GM12878 (cell line): ENCODE measurements at regions not wholly inside any gene's neighbourhood (a gene's known extent, or its start where the extent isn't known, plus 50 kb on each side); places are given as distances from the start of the nearest gene placed in this dataset.

Experiments
- ATAC-seq: fragments of 200-7000 bp; cut with Tn5 transposase; 3 replicates; pipeline ENCODE4 v1.9.1; 2020; ENCODE audit warnings: mild to moderate bottlenecking, moderate library complexity
- BruUV-seq: library from RNA; stranded (reverse); fragments of 400-500 nt; replicated peaks from 2 replicates; lab custom pipeline; 2021; lab: Mats Ljungman, UMichigan
- CTCF ChIA-PET: fragments of 300-600 bp; sonication (Branson Sonifier 250); formaldehyde crosslinking; extraction: SDS; loops from one replicate; lab custom pipeline; 2021; ENCODE audit warnings: inconsistent platforms; lab: Yijun Ruan, JAX
- POLR2A ChIA-PET: fragments of 350-600 bp; formaldehyde crosslinking; extraction: SDS; loops from one replicate; lab custom pipeline; 2021; ENCODE audit warnings: inconsistent platforms; lab: Charles Lee
- RAD21 ChIA-PET: fragments of 300-600 bp; sonication (Branson Sonifier 250); formaldehyde crosslinking; loops from one replicate; lab custom pipeline; 2023; ENCODE audit warnings: antibody characterized with exemption; ENCODE audit not compliant: unreplicated experiment; lab: Charles Lee
- SMC1A ChIA-PET: fragments of 300-600 bp; sonication (Branson Sonifier 250); formaldehyde crosslinking; loops from one replicate; lab custom pipeline; 2023; ENCODE audit not compliant: unreplicated experiment, uncharacterized antibody; lab: Charles Lee
- DNase-seq: peaks from one replicate; pipeline ENCODE4 v3.0.0-alpha.2; 2011; ENCODE audit warnings: low read depth, low spot score
- FAIRE-seq: peaks from 3 replicates; lab custom pipeline; 2011; peaks lifted over from hg19 to GRCh38; lab: Jason Lieb, UNC
- H2AFZ ChIP-seq: 2 replicates; pipeline ENCODE4 v1.6.0; 2011; ENCODE audit warnings: low read depth, low read length, control low read depth; ENCODE audit not compliant: control insufficient read depth
- H3K27ac ChIP-seq: 2 replicates; pipeline ENCODE4 v1.5.1; 2011; ENCODE audit warnings: control low read depth; ENCODE audit not compliant: control insufficient read depth, insufficient read depth
- H3K27me3 ChIP-seq, 2 experiments: replicated peaks in 1 of 2; 2 replicates each; pipeline versions ENCODE4 v1.6.0 to v1.6.1; 2011; ENCODE audit warnings: low read length in 1 of 2; ENCODE audit not compliant: control insufficient read depth in 2 of 2, insufficient read depth in 2 of 2
- H3K36me3 ChIP-seq, 2 experiments: 2 replicates each; pipeline ENCODE4 v1.5.1; 2011; ENCODE audit warnings: low read length in 1 of 2; ENCODE audit not compliant: control insufficient read depth in 2 of 2, insufficient read depth in 2 of 2
- H3K4me1 ChIP-seq: 2 replicates; pipeline ENCODE4 v1.6.1; 2011; ENCODE audit warnings: mild to moderate bottlenecking, low read length, moderate library complexity, mixed read lengths; ENCODE audit not compliant: control insufficient read depth, insufficient read depth
- H3K4me2 ChIP-seq: 2 replicates; pipeline ENCODE4 v1.6.0; 2011; ENCODE audit warnings: control low read depth; ENCODE audit not compliant: control insufficient read depth, insufficient read depth
- H3K4me3 ChIP-seq: fragments of 200-600 bp; sonication (generic); 2 replicates; pipeline ENCODE4 v1.5.1; 2016
- H3K79me2 ChIP-seq: 2 replicates; pipeline ENCODE4 v1.6.0; 2011; ENCODE audit warnings: low read length; ENCODE audit not compliant: control insufficient read depth, insufficient read depth
- H3K9ac ChIP-seq: 2 replicates; pipeline ENCODE4 v1.8.0; 2011; ENCODE audit warnings: low read length, control low read depth, mixed read lengths; ENCODE audit not compliant: control insufficient read depth, insufficient read depth
- H3K9me3 ChIP-seq: replicated peaks from 3 replicates; pipeline ENCODE4 v1.5.1; 2011; ENCODE audit warnings: mild to moderate bottlenecking, low read length; ENCODE audit not compliant: control insufficient read depth, insufficient read depth
- H4K20me1 ChIP-seq: 2 replicates; pipeline ENCODE4 v1.6.0; 2011; ENCODE audit not compliant: control insufficient read depth, insufficient read depth
- ATF3 ChIP-seq: IDR thresholded peaks from 2 replicates; pipeline ENCODE4 v1.6.1; 2011; ENCODE audit warnings: low read depth, mild to moderate bottlenecking, low read length, moderate library complexity, borderline replicate concordance; ENCODE audit errors: extremely low read depth
- ATF7 ChIP-seq: fragments of 450-650 bp; IDR thresholded peaks from 2 replicates; pipeline ENCODE4 v1.6.1; 2016; ENCODE audit warnings: low read depth, mild to moderate bottlenecking
- CHD1 ChIP-seq: IDR thresholded peaks from 2 replicates; pipeline ENCODE4 v1.6.1; 2012; ENCODE audit warnings: low read depth, low read length, improper control_type of control experiment
- ELK1 ChIP-seq: IDR thresholded peaks from 2 replicates; pipeline ENCODE4 v1.6.1; 2012; ENCODE audit warnings: low read depth, low read length, improper control_type of control experiment
- EP300 ChIP-seq, 2 experiments: fragments of 150-350 bp in 1 of 2; IDR thresholded peaks; 2 replicates each; pipeline ENCODE4 v1.6.1; 2011 to 2012; ENCODE audit warnings: low read depth in 2 of 2, low read length in 2 of 2, borderline replicate concordance in 1 of 2, improper control_type of control experiment in 1 of 2, inconsistent platforms in 1 of 2; ENCODE audit not compliant: control insufficient read depth in 1 of 2
- HDGF ChIP-seq: fragments of 450-650 bp; IDR thresholded peaks from 2 replicates; pipeline ENCODE4 v1.6.1; 2016; ENCODE audit warnings: antibody characterized with exemption
- KDM1A ChIP-seq: fragments of 200-600 bp; sonication (generic); IDR thresholded peaks from 2 replicates; pipeline ENCODE4 v1.6.1; 2016; ENCODE audit warnings: borderline replicate concordance
- MAX ChIP-seq: IDR thresholded peaks from 2 replicates; pipeline ENCODE4 v1.6.1; 2012; ENCODE audit warnings: low read depth, low read length, improper control_type of control experiment
- NFYA ChIP-seq: IDR thresholded peaks from 2 replicates; pipeline ENCODE4 v1.6.1; 2011; ENCODE audit warnings: low read depth, mild to moderate bottlenecking, low read length, improper control_type of control experiment, borderline replicate concordance
- NR2F1 ChIP-seq: fragments of 450-650 bp; conservative IDR thresholded peaks from 2 replicates; pipeline ENCODE4 v1.6.1; 2017; ENCODE audit warnings: mild to moderate bottlenecking
- POLR2A ChIP-seq: IDR thresholded peaks from 2 replicates; pipeline ENCODE4 v1.6.1; 2011; ENCODE audit warnings: low read depth, mild to moderate bottlenecking, low read length
- SIX5 ChIP-seq: IDR thresholded peaks from 2 replicates; pipeline ENCODE4 v1.6.1; 2011; ENCODE audit warnings: mild to moderate bottlenecking, low read depth, low read length, moderate library complexity; ENCODE audit not compliant: severe bottlenecking
- SMARCA5 ChIP-seq: fragments of 450-650 bp; IDR thresholded peaks from 2 replicates; pipeline ENCODE4 v1.6.1; 2017; ENCODE audit warnings: mild to moderate bottlenecking
- SMC3 ChIP-seq: IDR thresholded peaks from 2 replicates; pipeline ENCODE4 v1.6.1; 2011; ENCODE audit warnings: low read length, improper control_type of control experiment, borderline replicate concordance
- TAF1 ChIP-seq: IDR thresholded peaks from 2 replicates; pipeline ENCODE4 v1.6.1; 2011; ENCODE audit warnings: mild to moderate bottlenecking, low read depth, low read length, borderline replicate concordance
- TCF12 ChIP-seq: IDR thresholded peaks from 2 replicates; pipeline ENCODE4 v1.6.1; 2011; ENCODE audit warnings: low read depth, mild to moderate bottlenecking, low read length
- WGBS: methylation state at CpG from one replicate; pipeline ENCODE4 v1.1.6; 2016; ENCODE audit warnings: low lambda C conversion rate; ENCODE audit not compliant: insufficient replicate concordance, insufficient coverage; ENCODE audit errors: missing lambda C conversion rate; 5-methylcytosine and 5-hydroxymethylcytosine counted together
- in situ Hi-C: fragments of 300-500 bp; cut with MboI; formaldehyde crosslinking; loops from 9 replicates; pipeline ENCODE4 v1.14.3; 2018; ENCODE audit warnings: mixed read lengths
- intact Hi-C: fragments of 100-400 bp; cut with micrococcal nuclease; formaldehyde crosslinking; loops from one replicate; pipeline ENCODE4 v1.14.2; 2022; ENCODE audit not compliant: unreplicated experiment
- TF ChIP-seq, protein P1 (sequence below): IDR thresholded peaks from 2 replicates; pipeline ENCODE4 v1.6.1; 2011; ENCODE audit warnings: low read depth, low read length, improper control_type of control experiment, borderline replicate concordance
- TF ChIP-seq, protein P2 (sequence below): fragments of 450-650 bp; formaldehyde crosslinking; IDR thresholded peaks from 2 replicates; pipeline ENCODE4 v1.4.0; 2020; ENCODE audit warnings: mild to moderate bottlenecking, moderate library complexity

DNA sequence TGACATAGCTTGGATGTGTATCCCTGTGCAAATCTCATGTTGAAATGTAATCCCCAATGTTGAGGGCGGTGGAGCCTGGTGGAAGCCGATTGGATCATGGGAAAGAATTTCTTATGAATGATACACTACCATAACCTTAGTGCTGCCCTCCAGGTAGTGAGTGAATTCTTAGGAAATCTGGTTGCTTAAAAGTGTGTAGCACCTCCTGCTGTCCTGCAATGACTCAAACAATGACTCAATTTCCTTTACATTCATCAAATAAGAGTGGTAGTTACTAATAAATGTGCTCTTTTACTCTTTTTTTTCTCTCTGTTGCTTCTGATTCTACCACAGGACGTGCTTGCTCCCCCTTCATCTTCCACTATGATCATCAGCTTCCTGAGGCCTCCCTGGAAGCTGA is 1696.0 kb upstream of the CDH9 start (continued):
- TF ChIP-seq SMC3: no peak
- no peak for TF ChIP-seq POLR2A

- Histone ChIP-seq H3K4me3 (no peak overlapping the region), H3K36me3 (no peaks in the 10 kb centered on the region), H3K27me3 (no peaks in the 10 kb centered on the region), H3K9ac (no peak overlapping the region), H2AFZ (no peak overlapping the region), H3K9me3 (no peaks in the 10 kb centered on the region), H4K20me1 (no peaks in the 10 kb centered on the region), H3K79me2 (no peaks in the 10 kb centered on the region), H3K4me1 (no peaks in the 10 kb centered on the region), H3K27ac (no peak overlapping the region), H3K4me2 (no peak overlapping the region)
- RAD21 ChIA-PET: no interaction called here
- TF ChIP-seq NFYA (no peak), ELK1 (no peak), SMARCA5 (no peak), ATF7 (no peak), TCF12 (no peak), TAF1 (no peak), CHD1 (no peak), HDGF (no peak), MAX (no peak), NR2F1 (no peak), EP300 (IDR thresholded peaks at IDR 0.05; ENCODE audit: borderline replicate concordance in 1 of 2, control insufficient read depth in 1 of 2, low read depth in 2 of 2, low read length in 2 of 2) (no peak), SIX5 (no peak), KDM1A (no peak), ATF3 (no peak)
- TF ChIP-seq, protein P1, sequence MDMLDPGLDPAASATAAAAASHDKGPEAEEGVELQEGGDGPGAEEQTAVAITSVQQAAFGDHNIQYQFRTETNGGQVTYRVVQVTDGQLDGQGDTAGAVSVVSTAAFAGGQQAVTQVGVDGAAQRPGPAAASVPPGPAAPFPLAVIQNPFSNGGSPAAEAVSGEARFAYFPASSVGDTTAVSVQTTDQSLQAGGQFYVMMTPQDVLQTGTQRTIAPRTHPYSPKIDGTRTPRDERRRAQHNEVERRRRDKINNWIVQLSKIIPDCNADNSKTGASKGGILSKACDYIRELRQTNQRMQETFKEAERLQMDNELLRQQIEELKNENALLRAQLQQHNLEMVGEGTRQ: no peak
- TF ChIP-seq, protein P2, sequence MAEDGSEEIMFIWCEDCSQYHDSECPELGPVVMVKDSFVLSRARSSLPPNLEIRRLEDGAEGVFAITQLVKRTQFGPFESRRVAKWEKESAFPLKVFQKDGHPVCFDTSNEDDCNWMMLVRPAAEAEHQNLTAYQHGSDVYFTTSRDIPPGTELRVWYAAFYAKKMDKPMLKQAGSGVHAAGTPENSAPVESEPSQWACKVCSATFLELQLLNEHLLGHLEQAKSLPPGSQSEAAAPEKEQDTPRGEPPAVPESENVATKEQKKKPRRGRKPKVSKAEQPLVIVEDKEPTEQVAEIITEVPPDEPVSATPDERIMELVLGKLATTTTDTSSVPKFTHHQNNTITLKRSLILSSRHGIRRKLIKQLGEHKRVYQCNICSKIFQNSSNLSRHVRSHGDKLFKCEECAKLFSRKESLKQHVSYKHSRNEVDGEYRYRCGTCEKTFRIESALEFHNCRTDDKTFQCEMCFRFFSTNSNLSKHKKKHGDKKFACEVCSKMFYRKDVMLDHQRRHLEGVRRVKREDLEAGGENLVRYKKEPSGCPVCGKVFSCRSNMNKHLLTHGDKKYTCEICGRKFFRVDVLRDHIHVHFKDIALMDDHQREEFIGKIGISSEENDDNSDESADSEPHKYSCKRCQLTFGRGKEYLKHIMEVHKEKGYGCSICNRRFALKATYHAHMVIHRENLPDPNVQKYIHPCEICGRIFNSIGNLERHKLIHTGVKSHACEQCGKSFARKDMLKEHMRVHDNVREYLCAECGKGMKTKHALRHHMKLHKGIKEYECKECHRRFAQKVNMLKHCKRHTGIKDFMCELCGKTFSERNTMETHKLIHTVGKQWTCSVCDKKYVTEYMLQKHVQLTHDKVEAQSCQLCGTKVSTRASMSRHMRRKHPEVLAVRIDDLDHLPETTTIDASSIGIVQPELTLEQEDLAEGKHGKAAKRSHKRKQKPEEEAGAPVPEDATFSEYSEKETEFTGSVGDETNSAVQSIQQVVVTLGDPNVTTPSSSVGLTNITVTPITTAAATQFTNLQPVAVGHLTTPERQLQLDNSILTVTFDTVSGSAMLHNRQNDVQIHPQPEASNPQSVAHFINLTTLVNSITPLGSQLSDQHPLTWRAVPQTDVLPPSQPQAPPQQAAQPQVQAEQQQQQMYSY (CRISPR knock-in tag): no peak
- POLR2A ChIA-PET: no interaction called here
- FAIRE-seq (no peak), ATAC-seq (no peak), DNase-seq (no peak)
- 0% methylated on average over 1 of the region's 1 CpG for WGBS
- intact Hi-C loops: no loop called here
- CTCF ChIA-PET: no interaction called here
- BruUV-seq: no TSS peak
- SMC1A ChIA-PET: no interaction called here
- in situ Hi-C loops: no loop called here
Measured at GRCh38 chr5:28729067-28729466, 1690.7 kb upstream of the CDH9 start.
